Glutamatergic neuron (in vitro differentiated cells): ENCODE measurements at regions not wholly inside any gene's neighbourhood (a gene's known extent, or its start where the extent isn't known, plus 50 kb on each side); places are given as distances from the start of the nearest gene placed in this dataset.

Experiments
- DNase-seq: peaks from one replicate; pipeline ENCODE4 v3.0.0; 2022
- H3K27ac Mint-ChIP-seq: one replicate; pipeline ENCODE4 v1.8.0; 2020; ENCODE audit warnings: mild to moderate bottlenecking, mixed read lengths, inconsistent platforms; ENCODE audit not compliant: unreplicated experiment
- H3K27me3 Mint-ChIP-seq: one replicate; pipeline ENCODE4 v1.8.0; 2020; ENCODE audit warnings: mild to moderate bottlenecking, moderate library complexity, mixed read lengths, inconsistent platforms; ENCODE audit not compliant: unreplicated experiment
- H3K36me3 Mint-ChIP-seq: one replicate; pipeline ENCODE4 v1.8.0; 2020; ENCODE audit warnings: mild to moderate bottlenecking, mixed read lengths, inconsistent platforms; ENCODE audit not compliant: unreplicated experiment
- H3K4me1 Mint-ChIP-seq: one replicate; pipeline ENCODE4 v1.8.0; 2020; ENCODE audit warnings: mild to moderate bottlenecking, low read depth, mixed read lengths, inconsistent platforms; ENCODE audit not compliant: unreplicated experiment
- H3K4me3 Mint-ChIP-seq: one replicate; pipeline ENCODE4 v1.8.0; 2020; ENCODE audit warnings: mild to moderate bottlenecking, mixed read lengths, inconsistent platforms; ENCODE audit not compliant: unreplicated experiment
- H3K9me3 Mint-ChIP-seq: one replicate; pipeline ENCODE4 v1.8.0; 2020; ENCODE audit warnings: mild to moderate bottlenecking, moderate library complexity, mixed read lengths, inconsistent platforms; ENCODE audit not compliant: unreplicated experiment
- TF ChIP-seq, protein P1 (sequence below): fragments of 200-600 bp; sonication (generic); IDR thresholded peaks from one replicate; pipeline ENCODE4 v1.5.0; 2021; ENCODE audit not compliant: partially characterized antibody, unreplicated experiment

DNA sequence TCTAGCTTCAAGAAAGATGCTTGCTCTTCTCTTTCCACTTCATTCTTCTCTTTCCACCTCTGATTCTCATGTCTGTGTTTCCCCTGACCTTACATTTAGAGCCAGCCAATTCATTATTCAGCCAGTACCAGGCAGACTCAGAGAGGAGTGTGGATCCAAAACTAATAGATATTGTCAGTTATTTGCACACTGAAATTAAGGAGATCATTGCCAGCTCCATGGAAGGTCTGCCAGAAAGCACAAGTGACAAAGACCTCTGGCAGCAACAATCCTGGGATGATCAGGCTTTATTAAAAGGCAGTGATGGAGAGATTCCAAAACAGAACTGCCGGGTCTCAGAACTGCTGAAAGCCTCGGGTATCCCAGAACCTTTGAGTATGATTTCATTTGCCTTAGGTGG is 749.4 kb downstream of the XPNPEP1 start:
- Mint-ChIP-seq H3K36me3 (no peaks in the 10 kb centered on the region), H3K27ac (no peak overlapping the region), H3K9me3 (no peaks in the 10 kb centered on the region), H3K4me3 (no peak overlapping the region), H3K4me1 (no peaks in the 10 kb centered on the region), H3K27me3 (no peaks in the 10 kb centered on the region)
- TF ChIP-seq, protein P1, sequence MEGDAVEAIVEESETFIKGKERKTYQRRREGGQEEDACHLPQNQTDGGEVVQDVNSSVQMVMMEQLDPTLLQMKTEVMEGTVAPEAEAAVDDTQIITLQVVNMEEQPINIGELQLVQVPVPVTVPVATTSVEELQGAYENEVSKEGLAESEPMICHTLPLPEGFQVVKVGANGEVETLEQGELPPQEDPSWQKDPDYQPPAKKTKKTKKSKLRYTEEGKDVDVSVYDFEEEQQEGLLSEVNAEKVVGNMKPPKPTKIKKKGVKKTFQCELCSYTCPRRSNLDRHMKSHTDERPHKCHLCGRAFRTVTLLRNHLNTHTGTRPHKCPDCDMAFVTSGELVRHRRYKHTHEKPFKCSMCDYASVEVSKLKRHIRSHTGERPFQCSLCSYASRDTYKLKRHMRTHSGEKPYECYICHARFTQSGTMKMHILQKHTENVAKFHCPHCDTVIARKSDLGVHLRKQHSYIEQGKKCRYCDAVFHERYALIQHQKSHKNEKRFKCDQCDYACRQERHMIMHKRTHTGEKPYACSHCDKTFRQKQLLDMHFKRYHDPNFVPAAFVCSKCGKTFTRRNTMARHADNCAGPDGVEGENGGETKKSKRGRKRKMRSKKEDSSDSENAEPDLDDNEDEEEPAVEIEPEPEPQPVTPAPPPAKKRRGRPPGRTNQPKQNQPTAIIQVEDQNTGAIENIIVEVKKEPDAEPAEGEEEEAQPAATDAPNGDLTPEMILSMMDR = no peak
- DNase-seq = no peak

- H3K27me3 Mint-ChIP-seq = no peaks in the 10 kb centered on the region
- H3K27ac Mint-ChIP-seq = no peak overlapping the region
- H3K4me3 Mint-ChIP-seq = no peak overlapping the region
- TF ChIP-seq, protein P1 = no peak
- no peaks in the 10 kb centered on the region for H3K9me3 Mint-ChIP-seq
- no peaks in the 10 kb centered on the region for H3K4me1 Mint-ChIP-seq
- no peak for DNase-seq
- no peaks in the 10 kb centered on the region for H3K36me3 Mint-ChIP-seq
Measured at GRCh38 chr10:109173121-109173520, 750.2 kb downstream of the XPNPEP1 start.

GRCh38 chr10:109166935-109167334 is 756.4 kb downstream of the XPNPEP1 start:
- Mint-ChIP-seq H3K27ac (no peak overlapping the region), H3K9me3 (no peaks in the 10 kb centered on the region)
- no peak for DNase-seq

DNA sequence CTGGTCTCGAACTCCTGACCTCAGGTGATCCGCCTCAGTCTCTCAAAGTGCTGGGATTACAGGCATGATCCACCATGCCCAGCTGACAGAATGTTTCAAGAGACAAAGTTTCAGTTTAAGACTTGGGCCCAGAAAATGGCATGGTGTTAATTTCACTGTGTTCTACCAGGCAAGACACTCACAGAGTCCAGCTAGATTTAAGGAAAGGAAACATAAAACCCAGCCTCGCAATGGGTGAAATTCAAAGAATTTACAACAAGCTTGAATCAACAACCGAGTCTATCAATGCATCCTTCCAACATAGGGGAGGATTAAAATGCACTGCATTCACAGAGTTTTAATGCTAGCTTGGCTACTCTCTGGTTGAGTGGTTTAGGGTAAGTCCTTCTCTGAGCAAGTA is 764.0 kb downstream of the XPNPEP1 start:
- Mint-ChIP-seq H3K27me3 (no peaks in the 10 kb centered on the region), H3K36me3 (no peaks in the 10 kb centered on the region), H3K27ac (no peak overlapping the region), H3K4me1 (no peaks in the 10 kb centered on the region), H3K9me3 (no peaks in the 10 kb centered on the region), H3K4me3 (no peak overlapping the region)
- DNase-seq = no peak
- TF ChIP-seq, protein P1 = no peak

More at GRCh38 chr10:109166935-109167334, 756.4 kb downstream of the XPNPEP1 start:
- Mint-ChIP-seq H3K27me3 (no peaks in the 10 kb centered on the region), H3K4me1 (no peaks in the 10 kb centered on the region), H3K36me3 (no peaks in the 10 kb centered on the region), H3K4me3 (no peak overlapping the region)
- TF ChIP-seq, protein P1 = no peak

DNA sequence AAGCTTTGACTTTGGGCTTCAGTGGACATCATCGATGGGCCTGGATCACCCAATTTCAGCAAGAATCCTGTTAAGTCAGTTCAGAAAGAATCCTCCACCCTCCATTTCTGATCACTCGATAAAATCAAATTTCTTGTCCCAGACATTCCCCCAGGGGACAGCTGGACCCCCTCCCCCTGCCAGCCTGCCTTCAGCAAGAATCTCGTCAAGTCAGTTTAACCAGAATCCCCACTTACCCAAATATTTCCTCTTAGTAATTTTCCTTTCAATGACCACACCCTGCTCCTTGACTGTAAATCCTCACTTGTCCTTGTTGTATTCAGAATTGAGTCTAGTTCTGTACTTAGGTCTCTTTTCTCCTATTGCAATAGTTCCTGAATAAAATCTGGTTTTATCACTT is 766.9 kb downstream of the XPNPEP1 start:
- no peak for DNase-seq
- Mint-ChIP-seq H3K27ac (no peak overlapping the region), H3K4me3 (no peak overlapping the region), H3K9me3 (no peaks in the 10 kb centered on the region), H3K36me3 (no peaks in the 10 kb centered on the region), H3K27me3 (no peaks in the 10 kb centered on the region), H3K4me1 (no peaks in the 10 kb centered on the region)
- TF ChIP-seq, protein P1 = no peak
